ENCODE measurements at regions not wholly inside any gene's neighbourhood (a gene's known extent, or its start where the extent isn't known, plus 50 kb on each side); places are given as distances from the start of the nearest gene placed in this dataset.

DNA sequence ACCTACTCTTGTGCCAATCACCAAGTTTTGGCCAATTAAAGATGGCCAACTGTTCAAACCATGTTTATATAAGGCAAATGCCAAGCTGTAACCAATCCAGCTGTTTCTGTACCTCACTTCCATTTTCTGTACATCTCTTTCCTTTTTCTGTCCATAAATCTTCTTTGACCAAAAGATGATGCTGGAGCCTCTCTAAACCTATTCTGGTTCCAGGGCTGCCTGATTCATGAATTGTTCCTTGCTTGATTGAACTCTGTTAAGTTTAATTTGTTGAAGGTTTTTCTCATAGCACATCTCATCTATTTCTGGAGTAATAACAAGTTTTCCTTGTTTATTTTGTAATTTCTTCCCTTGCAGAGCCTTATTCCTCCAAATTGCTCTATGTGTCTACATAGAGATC is 115.3 kb upstream of the SMAD3 start:
- intact Hi-C loops (cut with micrococcal nuclease) = no loop called here
- no peak for DNase-seq
- ATAC-seq = no peak

DNA sequence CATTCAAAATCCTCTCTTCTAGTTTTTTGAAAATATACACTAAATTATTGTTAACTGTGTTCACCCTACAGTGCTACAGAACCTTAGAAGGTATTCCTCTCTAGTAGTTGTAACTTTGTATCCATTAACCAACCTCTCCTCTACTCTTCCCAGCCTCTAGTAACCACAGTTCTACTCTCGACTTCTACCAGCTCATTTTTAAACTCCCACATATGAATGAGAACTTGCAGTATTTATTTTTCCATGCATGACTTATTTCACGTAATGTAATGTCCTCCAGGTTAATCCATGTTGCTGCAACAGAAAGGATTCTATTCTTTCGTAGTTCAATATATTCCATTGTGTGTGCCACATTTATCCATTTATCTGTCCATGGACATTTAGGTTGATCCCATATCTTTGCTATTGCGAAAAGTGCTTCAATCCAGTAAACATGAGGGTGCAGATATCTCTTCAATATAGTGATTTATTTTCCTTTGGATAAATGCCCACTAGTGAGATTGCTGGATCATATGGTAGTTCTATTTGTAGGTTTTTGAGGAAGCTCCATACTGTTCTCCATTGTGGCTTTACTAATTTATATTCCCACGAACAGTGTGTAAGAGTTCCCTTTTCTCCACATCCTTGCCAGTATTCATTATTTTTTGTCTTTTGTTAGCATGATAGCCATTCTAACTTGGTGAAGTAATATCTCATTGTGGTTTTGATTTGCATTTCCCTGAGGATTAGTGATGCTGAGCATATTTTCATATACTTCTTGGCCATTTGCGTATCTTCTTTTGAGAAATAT is 113.7 kb upstream of the SMAD3 start:
- ATAC-seq = no peak
- DNase-seq = no peak
- intact Hi-C loops (cut with micrococcal nuclease) = no loop called here

DNA sequence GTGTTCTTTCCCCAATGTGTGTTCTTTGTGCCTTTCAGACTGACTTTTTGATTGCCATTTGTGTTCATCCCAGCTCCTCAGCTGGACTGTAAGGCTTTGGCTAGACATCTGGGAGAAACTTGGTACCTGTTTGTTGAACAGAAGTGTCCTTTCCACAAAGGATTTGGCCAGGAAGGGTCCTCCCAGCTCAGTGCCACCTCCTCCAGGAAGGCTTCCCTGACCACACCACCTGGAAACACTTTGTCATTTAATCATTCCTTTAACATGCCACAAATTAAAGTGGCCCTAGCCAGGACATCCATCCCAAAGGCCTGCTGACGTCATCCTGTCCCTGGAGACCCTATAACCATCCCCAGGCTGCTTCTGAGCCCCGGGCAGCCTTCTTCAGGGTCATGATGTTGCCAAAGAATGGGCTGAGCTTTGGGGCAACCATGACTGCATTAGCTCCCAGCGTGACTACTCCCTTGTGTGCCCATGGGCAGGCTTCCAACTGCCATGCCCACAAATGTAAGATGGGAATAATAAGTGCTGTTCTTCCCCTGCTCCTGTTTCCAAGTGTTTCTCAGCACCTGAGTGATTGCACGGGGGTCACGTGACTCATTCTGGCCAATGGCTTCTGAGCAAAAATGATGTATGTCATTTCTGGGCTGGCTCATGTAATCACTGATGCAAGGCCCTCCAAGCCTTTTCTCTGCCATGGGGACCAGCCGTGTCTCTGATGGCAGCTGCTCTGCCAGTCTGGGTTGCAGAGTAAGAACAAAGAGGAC is 112.5 kb upstream of the SMAD3 start:
- ATAC-seq (no peak), DNase-seq (no peak)
- intact Hi-C loops (cut with micrococcal nuclease) = no loop called here

DNA sequence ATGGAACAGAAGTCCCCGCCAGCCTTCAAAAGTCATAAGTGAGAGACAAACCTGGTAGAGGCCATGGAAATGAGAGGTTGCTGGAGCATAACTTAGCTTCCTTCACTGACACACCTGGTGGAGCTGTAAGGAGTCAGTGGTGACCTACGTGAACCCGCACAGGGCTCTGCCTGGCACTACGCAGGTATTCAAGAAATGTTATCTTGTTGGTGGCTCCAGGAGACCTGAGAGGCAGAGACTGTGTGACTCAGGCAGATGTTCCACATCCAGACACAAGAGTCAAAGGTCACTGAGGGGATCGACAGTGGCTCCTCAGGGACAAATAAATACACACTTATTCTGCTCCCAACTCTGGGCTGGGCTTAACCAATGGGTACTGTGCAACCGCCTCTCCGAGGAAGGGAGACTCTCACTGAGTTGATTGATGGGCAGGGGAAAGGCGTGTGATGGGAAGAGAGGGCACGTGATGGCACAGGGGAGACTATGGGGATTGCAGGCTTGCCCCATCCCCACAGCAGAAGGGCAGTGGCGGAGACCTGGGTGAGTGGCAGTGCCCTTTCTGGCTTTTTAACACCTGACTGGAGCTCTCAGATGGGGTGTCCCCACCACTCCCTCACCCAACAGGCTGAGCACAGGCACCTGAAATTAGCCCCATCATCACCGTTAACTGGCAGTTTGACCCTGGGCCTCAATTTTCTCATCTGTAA is 111.7 kb upstream of the SMAD3 start:
- intact Hi-C loops (cut with micrococcal nuclease) = no loop called here
- DNase-seq = no peak
- no peak for ATAC-seq

DNA sequence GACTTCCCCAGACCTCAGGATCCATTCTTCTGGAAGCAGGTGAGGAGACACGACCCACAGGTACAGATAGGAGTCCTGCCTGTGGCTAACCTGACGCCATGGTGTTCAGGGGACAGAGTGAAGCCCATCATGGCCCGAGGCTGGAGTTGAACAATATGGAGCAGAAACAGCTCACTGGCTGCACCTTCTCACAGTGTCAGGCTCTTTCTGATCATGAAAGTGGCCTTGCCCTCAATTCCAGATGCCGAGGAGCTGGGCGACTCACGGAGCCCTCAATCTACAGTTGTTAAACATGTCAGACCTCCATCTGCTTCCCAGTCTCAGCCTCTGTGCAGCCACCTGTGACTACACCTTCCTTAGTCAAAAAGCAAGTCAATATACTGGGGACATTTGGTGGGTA is 110.8 kb upstream of the SMAD3 start:
- ATAC-seq (no peak), DNase-seq (no peak)
- intact Hi-C loops (cut with micrococcal nuclease) = no loop called here

DNA sequence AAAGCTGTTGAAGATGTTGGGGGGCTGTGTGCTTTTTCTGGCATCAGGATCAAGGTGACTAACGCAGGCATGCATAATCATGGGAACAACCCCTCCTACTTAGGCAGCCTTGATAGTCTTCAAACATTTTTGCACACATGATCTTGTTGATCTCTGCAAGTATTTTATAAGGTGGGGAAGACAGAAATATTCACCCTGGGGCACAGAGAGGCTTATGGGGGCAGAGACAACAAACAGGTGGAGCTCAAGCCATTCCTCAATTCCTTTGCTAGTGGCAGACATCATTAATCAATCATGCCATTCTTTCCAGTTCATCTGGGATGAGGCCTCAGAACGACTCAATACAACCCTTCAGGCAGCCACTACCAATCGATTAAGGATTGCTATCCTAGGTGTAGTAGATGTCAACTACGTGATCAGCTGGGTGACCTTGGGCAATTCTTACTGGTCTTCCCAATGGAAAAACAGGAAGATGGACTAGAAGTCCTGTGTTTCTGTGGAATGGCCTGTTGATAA is 110.3 kb upstream of the SMAD3 start:
- DNase-seq = no peak

DNA sequence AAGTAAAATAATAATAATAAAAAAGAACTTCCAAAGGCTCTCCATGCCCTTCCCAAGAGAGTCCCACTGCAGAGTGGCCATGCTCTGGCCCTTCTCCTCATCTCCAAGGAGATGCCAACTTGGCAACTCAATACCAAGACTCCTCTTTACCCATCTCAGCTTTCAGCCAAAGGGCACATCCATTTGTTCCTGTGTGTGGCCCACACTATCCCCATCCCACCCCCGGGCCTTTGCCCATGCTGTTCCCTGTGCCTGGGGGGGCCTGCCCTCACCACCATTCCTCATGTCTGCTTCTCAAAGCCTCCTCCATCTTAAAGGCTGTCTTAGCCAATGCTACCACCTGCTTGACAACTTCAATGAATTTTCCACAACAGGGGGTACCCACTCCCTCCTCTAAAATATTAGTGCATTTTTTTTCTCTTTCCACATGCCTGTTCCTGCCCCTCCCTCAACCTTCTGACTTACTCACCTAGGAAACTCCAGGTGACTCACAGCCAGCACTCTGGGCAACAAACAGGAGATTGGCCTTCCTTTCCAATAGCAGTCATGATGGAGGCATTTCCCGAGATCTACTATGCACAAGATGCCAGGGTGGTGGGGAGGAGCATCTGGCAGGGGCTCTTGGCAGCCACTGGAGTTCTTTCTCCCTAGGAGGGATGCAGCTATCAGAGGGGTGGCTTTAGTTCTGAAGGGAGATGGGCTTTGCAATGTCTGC is 109.4 kb upstream of the SMAD3 start:
- DNase-seq (no peak), ATAC-seq (no peak)
- intact Hi-C loops (cut with micrococcal nuclease) = no loop called here

More for the DNA sequence above, 110.3 kb upstream of the SMAD3 start:
- ATAC-seq = no peak
- intact Hi-C loops (cut with micrococcal nuclease) = no loop called here

DNA sequence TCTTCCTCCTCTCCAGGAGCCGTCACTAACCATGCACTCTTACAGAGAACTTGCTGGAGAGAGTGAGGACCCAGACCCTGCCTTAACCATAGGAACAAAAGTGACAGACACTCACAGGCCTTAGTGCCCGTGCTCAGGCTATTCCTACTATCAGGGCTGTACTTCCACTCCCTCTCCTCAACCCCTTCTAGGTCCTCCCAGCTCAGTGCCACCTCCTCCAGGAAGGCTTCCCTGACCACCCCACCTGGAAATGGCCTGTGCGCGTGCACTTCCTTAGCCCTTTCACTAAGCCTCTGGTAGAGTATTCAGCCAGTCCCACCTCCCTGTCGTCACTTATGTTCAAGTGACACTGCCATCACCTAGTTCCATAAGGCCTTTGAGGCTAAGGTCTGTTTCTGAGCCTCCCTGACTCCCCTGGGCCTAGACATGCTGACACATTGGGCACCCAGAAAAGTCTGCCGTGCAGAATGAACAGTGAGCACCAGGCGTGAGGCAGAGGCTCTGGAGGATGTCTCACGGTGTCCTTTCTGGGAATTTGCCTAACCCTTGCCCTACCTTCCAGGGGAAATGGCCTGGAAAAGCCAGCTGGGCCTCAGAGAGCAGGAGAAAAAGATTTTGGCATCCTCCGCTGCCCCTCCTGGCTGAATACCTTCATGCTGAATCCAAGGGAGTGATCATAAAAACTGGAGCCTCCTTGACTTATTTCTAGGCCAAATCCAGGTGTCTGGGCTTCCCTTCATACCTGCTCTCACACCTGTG is 108.6 kb upstream of the SMAD3 start:
- DNase-seq (no peak), ATAC-seq (no peak)
- intact Hi-C loops (cut with micrococcal nuclease) = no loop called here

DNA sequence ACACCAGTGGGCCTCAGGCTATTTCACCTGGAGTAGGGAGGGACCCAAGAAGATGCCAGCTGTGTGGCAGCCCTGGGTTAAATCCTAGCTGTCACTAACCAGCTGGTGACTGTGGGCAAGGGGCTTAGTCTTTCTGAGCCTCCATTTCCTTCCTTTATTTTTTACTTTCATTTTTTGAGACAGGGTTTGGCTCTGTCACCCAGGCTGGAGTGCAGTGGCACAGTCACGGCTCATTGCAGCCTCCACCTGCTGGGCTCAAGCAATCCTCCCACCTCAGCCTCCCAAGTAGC is 108.0 kb upstream of the SMAD3 start:
- DNase-seq (no peak), ATAC-seq (no peak)
- intact Hi-C loops (cut with micrococcal nuclease) = no loop called here

DNA sequence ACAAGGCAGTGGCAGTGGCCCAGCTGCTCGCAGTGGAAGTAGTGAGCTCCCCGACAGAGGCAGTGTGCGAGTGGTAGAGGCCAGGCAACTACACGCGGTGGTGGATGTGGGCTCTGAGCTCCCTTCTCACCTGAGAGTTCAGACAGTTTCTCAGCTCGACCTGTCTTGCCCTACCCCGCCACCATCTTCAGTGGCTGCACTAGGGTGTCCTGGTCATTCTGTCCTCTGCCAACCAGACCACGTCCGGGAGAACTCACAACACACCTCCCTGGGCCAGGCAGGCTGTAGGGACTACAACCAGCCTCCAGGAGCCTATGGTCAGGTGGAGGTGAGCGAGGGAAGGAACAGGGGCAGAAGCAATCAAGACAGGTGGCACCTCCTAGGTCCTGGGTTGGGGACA is 106.3 kb upstream of the SMAD3 start:
- intact Hi-C loops (cut with micrococcal nuclease) = no loop called here
- DNase-seq (no peak), ATAC-seq (no peak)

DNA sequence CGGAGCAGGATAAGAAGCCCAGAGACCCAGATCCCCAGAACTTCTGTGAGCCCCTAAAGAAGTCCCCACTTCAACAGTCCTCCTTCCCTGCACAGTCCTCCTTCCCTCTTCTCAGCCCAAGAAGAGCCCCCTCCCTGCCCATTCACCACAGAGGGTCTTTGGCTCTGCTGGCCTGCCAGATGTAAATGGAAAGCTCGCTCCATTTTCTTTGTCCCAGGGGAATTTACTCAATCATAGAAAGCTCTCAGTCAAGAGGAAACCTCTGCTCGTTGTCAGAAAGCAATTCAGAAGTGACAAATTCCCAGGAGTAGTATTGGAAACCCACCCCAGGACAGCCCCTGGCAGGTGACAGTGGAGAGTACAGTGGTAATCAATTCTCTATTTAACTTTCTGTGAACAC is 105.5 kb upstream of the SMAD3 start:
- intact Hi-C loops (cut with micrococcal nuclease) = no loop called here
- no peak for ATAC-seq
- DNase-seq = no peak

DNA sequence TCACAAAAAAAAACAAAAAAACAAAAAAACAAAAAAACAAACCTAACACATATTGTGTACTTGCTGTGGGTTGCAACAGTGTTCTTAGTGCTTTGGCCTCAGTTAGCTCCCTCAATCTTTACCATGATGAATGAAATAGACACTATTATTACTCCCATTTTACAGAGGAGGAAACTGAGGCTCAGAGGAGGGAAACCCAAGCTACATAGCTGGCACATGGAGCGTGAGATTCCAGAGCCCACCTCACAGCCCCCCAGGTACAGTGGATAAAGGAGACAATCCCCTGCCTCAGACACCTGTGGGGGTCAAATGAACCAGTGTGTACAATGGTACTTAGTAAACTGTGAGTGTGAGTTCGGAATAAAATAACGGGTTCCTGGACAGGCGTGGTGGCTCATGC is 104.9 kb upstream of the SMAD3 start:
- intact Hi-C loops (cut with micrococcal nuclease) = no loop called here
- no peak for DNase-seq
- ATAC-seq = no peak

DNA sequence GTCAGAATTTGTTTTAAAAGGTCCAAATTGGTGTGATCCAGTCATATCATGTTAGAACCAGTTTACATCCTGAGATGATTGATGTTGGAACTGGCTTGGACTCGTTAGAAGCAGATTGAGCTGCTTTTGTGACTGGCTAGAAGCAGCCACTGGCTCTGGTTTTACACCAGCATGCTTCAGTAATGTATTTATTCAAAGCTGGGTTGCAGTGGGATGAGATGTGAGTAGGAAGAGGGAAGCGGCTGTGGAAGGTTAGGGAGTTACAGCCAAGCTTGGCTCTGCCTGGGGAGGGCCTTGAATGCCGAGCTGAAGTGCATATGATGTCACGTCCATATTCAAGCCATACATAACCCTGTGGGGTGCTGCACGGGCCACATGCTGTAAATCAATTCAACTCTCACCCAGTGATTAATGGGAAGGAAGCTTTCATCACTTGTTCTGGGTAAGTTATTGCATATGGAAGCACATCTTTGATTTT is 104.0 kb upstream of the SMAD3 start:
- DNase-seq (no peak), ATAC-seq (no peak)
- intact Hi-C loops (cut with micrococcal nuclease) = no loop called here

DNA sequence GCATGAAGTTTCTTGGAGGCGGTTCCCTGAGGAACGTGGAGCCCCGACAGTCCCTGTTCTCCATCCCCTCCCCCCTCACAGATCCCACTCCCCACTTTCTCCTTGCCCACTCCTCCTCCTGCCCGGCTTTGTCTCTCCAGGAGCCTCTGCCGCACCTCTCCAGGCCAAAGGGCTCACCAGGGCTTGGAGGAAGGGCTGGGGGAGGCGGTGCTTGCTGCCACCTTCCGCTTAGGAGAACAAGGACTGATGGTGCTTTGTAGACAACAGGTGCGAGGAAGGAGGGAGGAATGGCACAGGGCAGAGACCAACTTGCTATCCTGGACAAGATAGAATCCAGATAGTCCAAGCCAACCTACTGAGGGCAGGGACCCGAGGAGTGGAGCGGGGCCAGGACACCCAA is 103.5 kb upstream of the SMAD3 start:
- DNase-seq (no peak), ATAC-seq (no peak)
- intact Hi-C loops (cut with micrococcal nuclease) = no loop called here

DNA sequence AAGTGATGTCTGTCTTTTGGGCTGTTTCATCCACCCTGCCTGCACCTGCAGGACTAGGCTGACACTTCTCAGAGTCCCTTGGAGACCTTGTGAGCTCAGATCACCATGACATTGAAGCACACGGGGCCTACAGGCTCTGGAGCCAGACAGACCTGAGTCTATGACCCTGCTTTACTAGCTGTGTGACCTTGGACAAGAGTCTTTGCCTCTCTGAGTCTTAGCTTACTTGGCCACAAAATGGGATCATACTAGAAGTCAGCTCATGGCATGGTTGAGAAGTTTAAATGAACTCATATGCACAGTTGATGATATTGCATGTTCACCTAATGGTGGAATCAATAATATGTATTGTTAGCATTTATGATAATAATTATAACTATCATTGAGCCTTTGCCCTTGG is 102.9 kb upstream of the SMAD3 start:
- ATAC-seq (no peak), DNase-seq (no peak)
- intact Hi-C loops (cut with micrococcal nuclease) = no loop called here

DNA sequence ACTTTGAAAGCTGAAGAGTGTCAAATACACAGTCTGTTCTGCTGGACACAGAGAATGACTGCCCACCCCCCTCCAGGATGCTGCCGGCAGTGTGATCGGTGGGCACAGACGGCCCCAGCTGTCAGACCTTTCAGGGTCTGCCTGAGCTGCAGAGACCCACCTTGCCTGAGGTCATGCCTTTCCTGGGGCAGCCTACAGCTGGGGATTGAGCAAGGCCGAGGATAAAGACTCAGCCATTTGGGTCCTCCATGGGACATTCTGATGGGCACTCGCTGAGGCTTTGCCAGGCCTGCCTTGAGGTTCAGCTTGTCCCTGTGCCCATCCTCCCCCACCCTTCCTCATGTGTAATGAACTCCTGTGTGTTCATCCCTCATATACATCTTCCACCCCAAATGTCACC is 102.3 kb upstream of the SMAD3 start:
- DNase-seq (no peak), ATAC-seq (no peak)
- intact Hi-C loops (cut with micrococcal nuclease) = no loop called here

DNA sequence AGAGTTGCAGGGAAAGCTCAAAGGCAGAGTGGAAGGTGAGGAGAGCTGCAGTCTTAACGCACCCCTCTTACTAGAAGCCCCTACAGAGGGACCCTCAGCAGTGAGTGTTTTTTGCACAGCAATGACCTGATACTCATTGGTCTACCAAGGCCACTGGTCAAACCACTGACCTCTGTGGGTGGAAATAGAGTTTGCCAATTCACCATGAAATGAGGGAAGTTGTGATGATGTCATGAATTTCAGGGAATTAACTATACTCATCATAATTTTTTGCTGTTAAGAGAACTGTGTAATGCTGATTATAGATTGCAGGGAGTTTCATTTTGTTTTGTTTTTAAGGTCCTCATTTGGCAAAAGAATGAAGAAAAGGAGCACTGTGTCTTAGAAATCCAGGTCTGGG is 101.7 kb upstream of the SMAD3 start:
- intact Hi-C loops (cut with micrococcal nuclease) = no loop called here
- DNase-seq = no peak
- no peak for ATAC-seq

DNA sequence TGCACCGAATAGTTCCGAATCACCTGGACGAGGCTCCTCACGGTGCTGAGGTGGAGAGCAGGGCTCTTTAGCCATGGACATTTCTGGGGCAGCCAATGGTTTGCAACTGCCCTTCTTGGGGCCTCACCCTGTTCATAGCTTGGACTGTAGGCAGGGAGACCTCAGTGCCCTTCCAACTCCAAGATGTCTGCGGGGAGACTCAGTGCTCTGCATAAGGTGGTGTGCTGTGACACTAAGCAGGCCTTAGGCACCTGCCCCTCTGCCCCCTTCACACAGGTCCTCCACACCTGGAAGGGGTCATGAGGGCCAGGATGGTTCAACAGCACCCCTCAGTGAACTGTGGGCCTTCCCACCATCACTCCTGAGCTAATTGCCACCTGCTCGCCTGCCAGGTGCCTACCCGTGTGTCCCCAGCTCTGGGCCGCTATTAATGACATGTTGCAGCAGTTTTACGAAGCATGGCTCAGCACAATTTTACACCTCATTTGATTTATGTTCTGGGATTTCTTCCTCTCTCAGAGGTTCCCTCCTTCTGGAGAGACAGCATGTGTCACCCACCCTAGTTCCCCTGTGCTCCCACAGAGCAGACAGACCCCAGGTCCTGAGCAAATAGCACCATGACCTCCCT is 101.2 kb upstream of the SMAD3 start:
- no peak for ATAC-seq
- intact Hi-C loops (cut with micrococcal nuclease) = no loop called here
- no peak for DNase-seq

DNA sequence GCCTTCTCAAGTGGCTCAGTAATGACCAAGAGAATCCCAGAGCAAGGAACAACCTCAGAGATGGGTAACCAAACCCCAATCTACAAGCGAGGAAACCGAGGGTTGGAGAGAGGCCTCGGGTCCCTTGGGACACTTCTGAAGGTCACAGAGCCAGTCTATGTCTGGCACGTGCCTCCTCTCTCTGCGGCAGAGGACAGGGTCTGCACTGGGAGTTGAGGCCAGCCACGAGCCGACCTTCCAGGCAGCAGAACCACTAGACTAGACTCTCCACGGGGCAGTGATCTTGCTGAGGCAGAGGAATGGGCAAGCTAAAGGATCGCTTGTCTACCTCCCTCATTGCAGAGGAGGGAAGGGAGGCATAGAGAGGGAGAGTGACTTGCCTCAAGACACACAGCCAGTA is 100.6 kb upstream of the SMAD3 start:
- intact Hi-C loops (cut with micrococcal nuclease) = no loop called here
- no peak for DNase-seq
- ATAC-seq = no peak

Measured in left ventricle myocardium superior (tissue), 1 donor.